Adrenal gland (tissue), 9 donors: ENCODE measurements at regions not wholly inside any gene's neighbourhood (a gene's known extent, or its start where the extent isn't known, plus 50 kb on each side); places are given as distances from the start of the nearest gene placed in this dataset.
"Not testable (repeated sequence)": the region's sequence is repeated elsewhere in the genome, so short reads cannot be mapped to it uniquely, and the experiment has no call there.

Source experiments
- DNase-seq, 7 donors: peaks; one replicate each; pipeline ENCODE4 v3.0.0-alpha.2; 2019 to 2020
- H3K27ac ChIP-seq, 5 donors: fragments of 200-600 bp; sonication (generic) in 4 of 5; 1 replicate in 3 of 5; 2 replicates in 2 of 5; pipeline versions ENCODE4 v1.5.1 to v1.8.0; 2016 to 2020; ENCODE audit warnings: mild to moderate bottlenecking in 1 of 5
- H3K27me3 ChIP-seq: fragments of 200-600 bp; 2 replicates; pipeline ENCODE4 v1.8.0; 2021
- H3K36me3 ChIP-seq, 2 donors: fragments of 200-600 bp; replicated peaks in 1 of 2; 1 replicate in 1 of 2; 2 replicates in 1 of 2; pipeline versions ENCODE4 v1.5.1 to v1.8.0; 2018 to 2022
- H3K4me1 ChIP-seq, 2 donors: fragments of 200-600 bp; replicated peaks in 1 of 2; 1 replicate in 1 of 2; 2 replicates in 1 of 2; pipeline versions ENCODE4 v1.5.1 to v1.8.0; 2018 to 2021
- H3K4me3 ChIP-seq, 4 donors: fragments of 200-600 bp; sonication (generic) in 3 of 4; one replicate each; pipeline ENCODE4 v1.5.1; 2016 to 2018
- H3K9me3 ChIP-seq, 3 donors: fragments of 200-600 bp; sonication (generic) in 1 of 3; replicated peaks in 1 of 3; 1 replicate in 2 of 3; 2 replicates in 1 of 3; pipeline versions ENCODE4 v1.5.1 to v1.8.0; 2016 to 2021
- CTCF ChIP-seq, 6 experiments: fragments of 450-650 bp in 4 of 6; fragments of 200-600 bp in 2 of 6; sonication (generic) in 1 of 6; IDR thresholded peaks; 1 replicate in 5 of 6; 2 replicates in 1 of 6; pipeline versions ENCODE4 v1.5.1 to v1.8.0; 2016 to 2021; ENCODE audit warnings: antibody characterized with exemption in 6 of 6, mild to moderate bottlenecking in 2 of 6, moderate library complexity in 1 of 6
- POLR2A ChIP-seq, 2 donors: fragments of 450-650 bp; IDR thresholded peaks; one replicate each; pipeline ENCODE4 v1.6.1; 2017; ENCODE audit warnings: antibody characterized with exemption in 2 of 2, mild to moderate bottlenecking in 2 of 2, moderate library complexity in 1 of 2
- WGBS, 4 donors: extraction: QIAGEN DNeasy Blood & Tissue Kit in 2 of 4; methylation state at CpG; one replicate each; pipeline versions ENCODE4 v1.1.5 to v1.1.7; 2013 to 2017; 5-methylcytosine and 5-hydroxymethylcytosine counted together
- intact Hi-C, 2 donors: fragments of 100-400 bp; cut with DNase I; formaldehyde crosslinking; loops; one replicate each; pipeline versions ENCODE4 v1.14.1 to v1.15.0; 2022 to 2023
- donor health status: healthy with polysubstance abuse.
- donor health status: Bipolar disorder and iron deficiency.
- donor health status: DM: yes; HTN: yes; CAD: no.
- donor health status: DM: no; HTN: no; CAD: no.
- donor health status: DM: no; HTN: no; CAD: no.

- H3K4me1 ChIP-seq, result no peaks in the 10 kb centered on the region
- H3K9me3 ChIP-seq, result no peaks in the 10 kb centered on the region
- no peak for TF ChIP-seq POLR2A (IDR thresholded peaks at IDR 0.05)
- TF ChIP-seq CTCF (IDR thresholded peaks at IDR 0.05), result no peak
- H3K27ac ChIP-seq, result no peak overlapping the region
- H3K27me3 ChIP-seq, result no peaks in the 10 kb centered on the region
- no peak for DNase-seq
- intact Hi-C loops, result no loop called here
- 83 to 91% (median 88%) methylated on average over 8 to 41 of the region's 41 CpGs for WGBS, 4 donors
- no peaks in the 10 kb centered on the region for H3K36me3 ChIP-seq
- H3K4me3 ChIP-seq, result no peak overlapping the region
Measured at GRCh38 chr12:34166427-34167060, 144.2 kb downstream of the ALG10 start.

GRCh38 chr12:34168507-34168906, 146.2 kb downstream of the ALG10 start:
- 61 to 94% (median 70%) methylated on average over 1 of the region's 1 CpG for WGBS, 4 donors
- H3K4me1 ChIP-seq, intact Hi-C loops, DNase-seq, H3K9me3 ChIP-seq, H3K27me3 ChIP-seq, H3K4me3 ChIP-seq, H3K36me3 ChIP-seq, H3K27ac ChIP-seq: not testable (repeated sequence)

GRCh38 chr12:34186492-34186891, 164.2 kb downstream of the ALG10 start:
- Histone ChIP-seq H3K4me1 (no peaks in the 10 kb centered on the region), H3K36me3 (no peaks in the 10 kb centered on the region), H3K27ac (no peak overlapping the region), H3K27me3 (no peaks in the 10 kb centered on the region), H3K4me3 (no peak overlapping the region), H3K9me3 (no peaks in the 10 kb centered on the region)
- DNase-seq, result no peak
- WGBS, 4 donors, result 58 to 78% (median 61%) methylated on average over 1 to 2 of the region's 2 CpGs
- intact Hi-C loops, result no loop called here
- no peak for TF ChIP-seq CTCF (IDR thresholded peaks at IDR 0.05)
- TF ChIP-seq POLR2A (IDR thresholded peaks at IDR 0.05), result no peak

GRCh38 chr12:34188974-34189373, 166.7 kb downstream of the ALG10 start:
- WGBS, 4 donors, result 65 to 86% (median 73%) methylated on average over 1 of the region's 1 CpG
- Histone ChIP-seq H3K4me3 (no peak overlapping the region), H3K27me3 (no peaks in the 10 kb centered on the region), H3K4me1 (no peaks in the 10 kb centered on the region), H3K27ac (no peak overlapping the region), H3K36me3 (no peaks in the 10 kb centered on the region), H3K9me3 (no peaks in the 10 kb centered on the region)
- TF ChIP-seq CTCF (IDR thresholded peaks at IDR 0.05) (no peak), POLR2A (IDR thresholded peaks at IDR 0.05) (no peak)
- DNase-seq, result no peak
- intact Hi-C loops, result no loop called here

- no peaks in the 10 kb centered on the region for H3K36me3 ChIP-seq
- no peak overlapping the region for H3K27ac ChIP-seq
- H3K4me1 ChIP-seq, result no peaks in the 10 kb centered on the region
- no peak for DNase-seq
- intact Hi-C loops, result no loop called here
- no peak for TF ChIP-seq CTCF (IDR thresholded peaks at IDR 0.05)
- no peak for TF ChIP-seq POLR2A (IDR thresholded peaks at IDR 0.05)
- no peaks in the 10 kb centered on the region for H3K27me3 ChIP-seq
- 71 to 84% (median 81%) methylated on average over 1 of the region's 1 CpG for WGBS, 4 donors
- no peak overlapping the region for H3K4me3 ChIP-seq
- no peaks in the 10 kb centered on the region for H3K9me3 ChIP-seq
Measured at GRCh38 chr12:34190054-34190453, 167.8 kb downstream of the ALG10 start.
